ENCODE measurements at regions not wholly inside any gene's neighbourhood (a gene's known extent, or its start where the extent isn't known, plus 50 kb on each side); places are given as distances from the start of the nearest gene placed in this dataset.

DNA sequence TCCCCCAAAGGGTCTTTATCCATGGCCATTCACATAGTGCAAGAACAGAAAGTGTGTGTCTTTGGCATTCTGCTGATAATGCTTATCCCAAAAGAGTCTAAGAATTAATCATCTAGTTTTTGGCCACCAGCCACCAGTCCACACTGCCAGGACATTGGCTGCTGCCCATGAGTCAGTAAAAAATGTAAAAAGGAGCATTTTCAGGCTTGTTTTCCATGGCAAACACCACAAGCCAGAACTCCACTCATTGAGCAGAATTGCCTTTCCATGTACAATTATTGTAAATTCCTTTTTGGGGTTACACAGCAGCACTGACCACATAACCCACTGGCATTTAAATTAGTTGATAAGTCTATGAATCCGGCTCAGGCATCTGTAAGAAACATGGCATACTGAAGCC, 89.2 kb upstream of the PRDX4 start:
- TF ChIP-seq POLR2A (IDR thresholded peaks at IDR 0.05) = no peak
- TF ChIP-seq, protein P1, sequence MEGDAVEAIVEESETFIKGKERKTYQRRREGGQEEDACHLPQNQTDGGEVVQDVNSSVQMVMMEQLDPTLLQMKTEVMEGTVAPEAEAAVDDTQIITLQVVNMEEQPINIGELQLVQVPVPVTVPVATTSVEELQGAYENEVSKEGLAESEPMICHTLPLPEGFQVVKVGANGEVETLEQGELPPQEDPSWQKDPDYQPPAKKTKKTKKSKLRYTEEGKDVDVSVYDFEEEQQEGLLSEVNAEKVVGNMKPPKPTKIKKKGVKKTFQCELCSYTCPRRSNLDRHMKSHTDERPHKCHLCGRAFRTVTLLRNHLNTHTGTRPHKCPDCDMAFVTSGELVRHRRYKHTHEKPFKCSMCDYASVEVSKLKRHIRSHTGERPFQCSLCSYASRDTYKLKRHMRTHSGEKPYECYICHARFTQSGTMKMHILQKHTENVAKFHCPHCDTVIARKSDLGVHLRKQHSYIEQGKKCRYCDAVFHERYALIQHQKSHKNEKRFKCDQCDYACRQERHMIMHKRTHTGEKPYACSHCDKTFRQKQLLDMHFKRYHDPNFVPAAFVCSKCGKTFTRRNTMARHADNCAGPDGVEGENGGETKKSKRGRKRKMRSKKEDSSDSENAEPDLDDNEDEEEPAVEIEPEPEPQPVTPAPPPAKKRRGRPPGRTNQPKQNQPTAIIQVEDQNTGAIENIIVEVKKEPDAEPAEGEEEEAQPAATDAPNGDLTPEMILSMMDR (IDR thresholded peaks at IDR 0.05) = no peak

Measured in breast epithelium (tissue), 3 donors.